ENCODE measurements at regions not wholly inside any gene's neighbourhood (a gene's known extent, or its start where the extent isn't known, plus 50 kb on each side); places are given as distances from the start of the nearest gene placed in this dataset.

- H3K4me3 ChIP-seq (ENCODE audit: low read depth, low read length): no peak overlapping the region
- TF ChIP-seq, protein P1, sequence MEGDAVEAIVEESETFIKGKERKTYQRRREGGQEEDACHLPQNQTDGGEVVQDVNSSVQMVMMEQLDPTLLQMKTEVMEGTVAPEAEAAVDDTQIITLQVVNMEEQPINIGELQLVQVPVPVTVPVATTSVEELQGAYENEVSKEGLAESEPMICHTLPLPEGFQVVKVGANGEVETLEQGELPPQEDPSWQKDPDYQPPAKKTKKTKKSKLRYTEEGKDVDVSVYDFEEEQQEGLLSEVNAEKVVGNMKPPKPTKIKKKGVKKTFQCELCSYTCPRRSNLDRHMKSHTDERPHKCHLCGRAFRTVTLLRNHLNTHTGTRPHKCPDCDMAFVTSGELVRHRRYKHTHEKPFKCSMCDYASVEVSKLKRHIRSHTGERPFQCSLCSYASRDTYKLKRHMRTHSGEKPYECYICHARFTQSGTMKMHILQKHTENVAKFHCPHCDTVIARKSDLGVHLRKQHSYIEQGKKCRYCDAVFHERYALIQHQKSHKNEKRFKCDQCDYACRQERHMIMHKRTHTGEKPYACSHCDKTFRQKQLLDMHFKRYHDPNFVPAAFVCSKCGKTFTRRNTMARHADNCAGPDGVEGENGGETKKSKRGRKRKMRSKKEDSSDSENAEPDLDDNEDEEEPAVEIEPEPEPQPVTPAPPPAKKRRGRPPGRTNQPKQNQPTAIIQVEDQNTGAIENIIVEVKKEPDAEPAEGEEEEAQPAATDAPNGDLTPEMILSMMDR (IDR thresholded peaks at IDR 0.05; ENCODE audit: insufficient read depth, low read depth, low read length): no peak
- peak; percentile 71 for DNase-seq (ENCODE audit: low read depth)
Measured at GRCh38 chr11:106447631-106448191, 370.2 kb downstream of the AASDHPPT start.

DNA sequence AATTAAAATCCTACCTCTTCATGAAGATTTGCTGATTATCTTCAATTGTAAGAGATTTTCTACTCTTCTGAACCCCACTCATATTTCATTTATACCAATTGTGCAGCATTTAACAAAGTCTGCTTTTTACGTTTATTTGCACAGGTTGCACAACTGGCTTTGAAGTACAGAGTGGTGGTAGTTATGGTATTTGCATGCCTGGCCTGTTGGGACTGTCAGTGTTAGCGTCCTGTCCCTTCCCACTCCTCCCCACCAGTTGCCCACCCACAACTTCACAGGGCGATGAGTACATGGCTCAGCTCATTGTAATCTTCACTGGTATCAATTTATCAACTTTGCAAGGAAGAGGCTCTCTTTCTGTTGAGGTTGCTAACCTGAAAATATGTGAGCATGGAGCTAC, 372.3 kb downstream of the AASDHPPT start:
- no peak for DNase-seq (ENCODE audit: low read depth)
- TF ChIP-seq, protein P1 (IDR thresholded peaks at IDR 0.05; ENCODE audit: insufficient read depth, low read depth, low read length): no peak
- no peak overlapping the region for H3K4me3 ChIP-seq (ENCODE audit: low read depth, low read length)

DNA sequence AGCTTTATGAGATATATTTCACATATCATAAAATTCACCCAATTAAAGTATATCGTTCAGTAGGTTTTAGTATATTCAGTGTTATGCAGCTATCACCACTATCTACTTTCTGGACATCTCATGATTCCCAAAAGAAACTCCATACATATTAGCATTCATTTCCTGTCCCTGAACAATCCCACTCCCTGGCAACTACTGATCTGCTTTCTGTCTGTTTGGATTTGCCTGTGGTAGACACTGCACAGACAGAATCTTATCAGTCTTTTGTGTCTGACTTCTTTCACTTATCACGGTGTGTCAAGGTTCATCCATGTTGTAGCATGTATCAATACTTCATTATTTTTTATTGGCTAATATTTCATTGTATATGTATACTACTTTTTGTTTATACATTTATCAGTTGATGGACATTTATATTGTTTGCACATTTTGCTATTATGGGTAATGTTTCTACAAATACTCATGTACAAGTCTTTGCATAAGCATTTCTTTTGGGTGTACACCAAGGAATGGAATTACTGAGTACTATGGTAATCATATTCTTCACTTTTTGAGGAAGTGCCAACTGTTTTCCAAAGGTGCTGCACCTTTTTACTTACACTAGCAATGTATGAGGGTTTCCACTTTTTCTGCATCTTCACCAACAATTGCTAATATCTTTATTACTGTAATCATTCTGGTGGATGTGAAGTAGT, 373.9 kb downstream of the AASDHPPT start:
- TF ChIP-seq, protein P1 (IDR thresholded peaks at IDR 0.05; ENCODE audit: insufficient read depth, low read depth, low read length): no peak
- no peak overlapping the region for H3K4me3 ChIP-seq (ENCODE audit: low read depth, low read length)
- no peak for DNase-seq (ENCODE audit: low read depth)

GRCh38 chr11:106456647-106457046, 379.2 kb downstream of the AASDHPPT start:
- TF ChIP-seq, protein P1 (IDR thresholded peaks at IDR 0.05; ENCODE audit: insufficient read depth, low read depth, low read length): no peak
- DNase-seq (ENCODE audit: low read depth): no peak
- H3K4me3 ChIP-seq (ENCODE audit: low read depth, low read length): no peak overlapping the region

- TF ChIP-seq, protein P1 (IDR thresholded peaks at IDR 0.05; ENCODE audit: insufficient read depth, low read depth, low read length): no peak
- no peak for DNase-seq (ENCODE audit: low read depth)
- H3K4me3 ChIP-seq (ENCODE audit: low read depth, low read length): no peak overlapping the region
Measured at GRCh38 chr11:106457727-106458126, 380.3 kb downstream of the AASDHPPT start.

DNA sequence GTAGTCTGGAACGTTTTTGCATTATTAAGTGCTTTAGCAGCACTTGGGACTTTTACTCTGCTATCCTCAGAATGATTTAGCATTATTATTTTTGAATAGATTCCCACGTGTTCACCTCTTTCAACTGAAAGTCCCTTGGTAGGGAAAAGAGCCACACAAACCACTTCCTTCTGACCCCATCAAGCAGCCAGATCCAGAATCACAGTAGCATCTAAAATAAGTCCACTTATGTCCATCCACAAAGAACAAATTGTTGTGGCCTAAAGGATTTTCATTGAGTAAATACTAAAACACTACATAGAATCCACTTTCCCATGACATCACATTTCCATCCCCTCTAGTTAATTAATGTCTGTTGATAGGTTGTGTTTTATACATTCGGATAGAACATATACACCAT, 381.7 kb downstream of the AASDHPPT start:
- TF ChIP-seq, protein P1 (IDR thresholded peaks at IDR 0.05; ENCODE audit: insufficient read depth, low read depth, low read length): no peak
- DNase-seq (ENCODE audit: low read depth): no peak
- H3K4me3 ChIP-seq (ENCODE audit: low read depth, low read length): no peak overlapping the region

All from fibroblast of villous mesenchyme (primary cell).